CD14-positive monocyte (primary cell): ENCODE measurements at regions not wholly inside any gene's neighbourhood (a gene's known extent, or its start where the extent isn't known, plus 50 kb on each side); places are given as distances from the start of the nearest gene placed in this dataset.
"Not testable (repeated sequence)": the region's sequence is repeated elsewhere in the genome, so short reads cannot be mapped to it uniquely, and the experiment has no call there.

Experiments used
- DNase-seq, 3 donors: peaks; one replicate each; pipeline ENCODE4 v3.0.0-alpha.2; 2011 to 2022
- H2AFZ ChIP-seq: 2 replicates; pipeline ENCODE4 v1.6.0; 2012; ENCODE audit warnings: mild to moderate bottlenecking, low read depth, low read length, inconsistent platforms; ENCODE audit not compliant: insufficient read depth, poor library complexity, severe bottlenecking
- H3K27ac ChIP-seq, 2 donors: 1 replicate in 1 of 2; 2 replicates in 1 of 2; pipeline ENCODE4 v1.5.1; 2012 to 2013; ENCODE audit warnings: low read length in 2 of 2, control low read depth in 1 of 2, inconsistent platforms in 1 of 2, low read depth in 1 of 2, mild to moderate bottlenecking in 1 of 2
- H3K27me3 ChIP-seq, 2 donors: one replicate each; pipeline versions ENCODE4 v1.6.0 to v1.6.1; 2011 to 2013; ENCODE audit warnings: low read length in 2 of 2; ENCODE audit not compliant: control insufficient read depth in 2 of 2, insufficient read depth in 2 of 2
- H3K36me3 ChIP-seq, 2 donors: replicated peaks in 1 of 2; 1 replicate in 1 of 2; 2 replicates in 1 of 2; pipeline versions ENCODE4 v1.5.1 to v1.6.1; 2012 to 2013; ENCODE audit warnings: low read length in 2 of 2, control low read depth in 1 of 2, inconsistent platforms in 1 of 2, mild to moderate bottlenecking in 1 of 2; ENCODE audit not compliant: insufficient read depth in 2 of 2, control insufficient read depth in 1 of 2
- H3K4me1 ChIP-seq, 2 donors: 1 replicate in 1 of 2; 2 replicates in 1 of 2; pipeline versions ENCODE4 v1.5.1 to v1.6.1; 2012 to 2013; ENCODE audit warnings: low read length in 2 of 2, control low read depth in 1 of 2, inconsistent platforms in 1 of 2, mild to moderate bottlenecking in 1 of 2, moderate library complexity in 1 of 2; ENCODE audit not compliant: insufficient read depth in 2 of 2, control insufficient read depth in 1 of 2
- H3K4me2 ChIP-seq: replicated peaks from 2 replicates; pipeline ENCODE3; 2012; ENCODE audit warnings: low read length, moderate library complexity, mild to moderate bottlenecking; ENCODE audit not compliant: poor library complexity, severe bottlenecking; ENCODE audit errors: extremely low read depth
- H3K4me3 ChIP-seq, 3 experiments: fragments of 200-600 bp in 1 of 3; sonication (generic) in 1 of 3; replicated peaks in 1 of 3; 1 replicate in 2 of 3; 2 replicates in 1 of 3; pipeline ENCODE4 v1.5.1; 2011 to 2013; ENCODE audit warnings: low read length in 3 of 3, mild to moderate bottlenecking in 3 of 3, control low read depth in 2 of 3, low read depth in 2 of 3, inconsistent platforms in 1 of 3, moderate library complexity in 1 of 3
- H3K79me2 ChIP-seq: 2 replicates; pipeline ENCODE4 v1.6.0; 2012; ENCODE audit warnings: mild to moderate bottlenecking, control low read depth, inconsistent platforms, low read length, moderate library complexity; ENCODE audit not compliant: insufficient read depth
- H3K9ac ChIP-seq: 2 replicates; pipeline ENCODE4 v1.6.0; 2017; ENCODE audit warnings: low read length, mild to moderate bottlenecking; ENCODE audit not compliant: insufficient read depth, poor library complexity, severe bottlenecking
- H3K9me3 ChIP-seq, 2 donors: replicated peaks in 1 of 2; 1 replicate in 1 of 2; 2 replicates in 1 of 2; pipeline versions ENCODE4 v1.5.1 to v1.6.1; 2012 to 2013; ENCODE audit warnings: low read length in 2 of 2, control low read depth in 1 of 2; ENCODE audit not compliant: control insufficient read depth in 1 of 2, insufficient read depth in 1 of 2
- H4K20me1 ChIP-seq: 2 replicates; pipeline ENCODE4 v1.6.0; 2012; ENCODE audit warnings: mild to moderate bottlenecking, low read length, control low read depth, moderate library complexity; ENCODE audit not compliant: insufficient read depth
- H3K27ac Mint-ChIP-seq, 7 donors: one replicate each; pipeline ENCODE4 v1.8.0; 2020; ENCODE audit warnings: mild to moderate bottlenecking in 7 of 7, mixed read lengths in 7 of 7, moderate library complexity in 6 of 7, inconsistent platforms in 2 of 7
- H3K27me3 Mint-ChIP-seq, 3 donors: one replicate each; pipeline ENCODE4 v1.8.0; 2021 to 2022; ENCODE audit warnings: low read depth in 3 of 3, mild to moderate bottlenecking in 3 of 3, mixed read lengths in 3 of 3, moderate library complexity in 3 of 3, inconsistent platforms in 1 of 3
- H3K36me3 Mint-ChIP-seq, 2 donors: one replicate each; pipeline ENCODE4 v1.8.0; 2020; ENCODE audit warnings: mixed read lengths in 2 of 2, inconsistent platforms in 1 of 2, mild to moderate bottlenecking in 1 of 2
- H3K4me1 Mint-ChIP-seq: one replicate; pipeline ENCODE4 v1.8.0; 2020; ENCODE audit warnings: mild to moderate bottlenecking, mixed read lengths
- H3K4me3 Mint-ChIP-seq, 2 donors: one replicate each; pipeline ENCODE4 v1.8.0; 2020; ENCODE audit warnings: mild to moderate bottlenecking in 2 of 2, mixed read lengths in 2 of 2, moderate library complexity in 1 of 2
- H3K9me3 Mint-ChIP-seq, 7 donors: one replicate each; pipeline ENCODE4 v1.8.0; 2020 to 2022; ENCODE audit warnings: mixed read lengths in 7 of 7, mild to moderate bottlenecking in 6 of 7, moderate library complexity in 6 of 7, inconsistent platforms in 2 of 7
- WGBS: methylation state at CpG from one replicate; pipeline ENCODE4 v1.1.5; 2013; ENCODE audit warnings: missing lambda C conversion rate; ENCODE audit not compliant: insufficient coverage; 5-methylcytosine and 5-hydroxymethylcytosine counted together
- intact Hi-C, 2 donors: fragments of 100-400 bp; cut with micrococcal nuclease; formaldehyde crosslinking; loops; one replicate each; pipeline versions ENCODE4 v1.15.0 to v1.15.1; 2023
- TF ChIP-seq, protein P1 (sequence below): fragments of 200-600 bp; IDR thresholded peaks from one replicate; pipeline ENCODE4 v1.8.0; 2022; ENCODE audit warnings: antibody characterized with exemption, mild to moderate bottlenecking

DNA sequence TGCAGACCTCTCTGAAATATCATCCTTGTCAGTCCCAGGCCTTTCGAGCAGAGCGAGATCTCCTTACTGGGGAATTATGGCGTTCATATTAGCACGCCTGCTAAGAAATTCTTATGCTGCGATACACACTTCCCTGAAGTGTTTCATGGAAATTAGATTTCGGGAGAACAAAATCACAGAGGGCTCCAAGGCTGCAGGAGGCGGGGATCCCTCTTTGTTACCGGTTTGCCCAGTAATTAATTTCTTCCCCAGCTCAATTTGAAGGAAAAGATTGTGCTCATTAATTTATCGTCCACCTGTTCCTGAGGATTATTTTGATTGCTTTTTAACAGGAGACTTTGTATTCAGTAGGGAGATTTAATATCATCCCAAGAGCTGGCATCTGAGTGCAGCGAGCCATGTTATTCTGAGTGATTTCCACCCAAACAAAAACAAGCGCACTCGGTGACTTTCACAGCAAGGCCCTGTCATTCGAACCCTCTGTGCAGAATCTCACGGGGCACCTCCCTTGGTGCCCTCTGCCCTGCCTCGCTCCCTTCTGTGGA is 202.3 kb upstream of the GALNT2 start:
- Mint-ChIP-seq H3K4me1 (no peaks in the 10 kb centered on the region), H3K4me3 (no peak overlapping the region), H3K9me3 (no peaks in the 10 kb centered on the region), H3K27ac (no peak overlapping the region), H3K27me3 (peaks cover 0 to 4% (median 2%) of the 10 kb centered on the region in 3 donors), H3K36me3 (no peaks in the 10 kb centered on the region)
- TF ChIP-seq, protein P1, sequence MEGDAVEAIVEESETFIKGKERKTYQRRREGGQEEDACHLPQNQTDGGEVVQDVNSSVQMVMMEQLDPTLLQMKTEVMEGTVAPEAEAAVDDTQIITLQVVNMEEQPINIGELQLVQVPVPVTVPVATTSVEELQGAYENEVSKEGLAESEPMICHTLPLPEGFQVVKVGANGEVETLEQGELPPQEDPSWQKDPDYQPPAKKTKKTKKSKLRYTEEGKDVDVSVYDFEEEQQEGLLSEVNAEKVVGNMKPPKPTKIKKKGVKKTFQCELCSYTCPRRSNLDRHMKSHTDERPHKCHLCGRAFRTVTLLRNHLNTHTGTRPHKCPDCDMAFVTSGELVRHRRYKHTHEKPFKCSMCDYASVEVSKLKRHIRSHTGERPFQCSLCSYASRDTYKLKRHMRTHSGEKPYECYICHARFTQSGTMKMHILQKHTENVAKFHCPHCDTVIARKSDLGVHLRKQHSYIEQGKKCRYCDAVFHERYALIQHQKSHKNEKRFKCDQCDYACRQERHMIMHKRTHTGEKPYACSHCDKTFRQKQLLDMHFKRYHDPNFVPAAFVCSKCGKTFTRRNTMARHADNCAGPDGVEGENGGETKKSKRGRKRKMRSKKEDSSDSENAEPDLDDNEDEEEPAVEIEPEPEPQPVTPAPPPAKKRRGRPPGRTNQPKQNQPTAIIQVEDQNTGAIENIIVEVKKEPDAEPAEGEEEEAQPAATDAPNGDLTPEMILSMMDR, result no peak
- Histone ChIP-seq H3K9me3 (no peaks in the 10 kb centered on the region), H3K4me2 (no peak overlapping the region), H3K79me2 (no peaks in the 10 kb centered on the region), H3K4me3 (no peak overlapping the region), H3K27ac (no peak overlapping the region), H2AFZ (no peak overlapping the region), H4K20me1 (no peaks in the 10 kb centered on the region), H3K27me3 (no peaks in the 10 kb centered on the region), H3K9ac (no peak overlapping the region), H3K36me3 (no peaks in the 10 kb centered on the region), H3K4me1 (no peaks in the 10 kb centered on the region)
- DNase-seq, result no peak
- intact Hi-C loops, result no loop called here
- 99% methylated on average over 8 of the region's 15 CpGs for WGBS

DNA sequence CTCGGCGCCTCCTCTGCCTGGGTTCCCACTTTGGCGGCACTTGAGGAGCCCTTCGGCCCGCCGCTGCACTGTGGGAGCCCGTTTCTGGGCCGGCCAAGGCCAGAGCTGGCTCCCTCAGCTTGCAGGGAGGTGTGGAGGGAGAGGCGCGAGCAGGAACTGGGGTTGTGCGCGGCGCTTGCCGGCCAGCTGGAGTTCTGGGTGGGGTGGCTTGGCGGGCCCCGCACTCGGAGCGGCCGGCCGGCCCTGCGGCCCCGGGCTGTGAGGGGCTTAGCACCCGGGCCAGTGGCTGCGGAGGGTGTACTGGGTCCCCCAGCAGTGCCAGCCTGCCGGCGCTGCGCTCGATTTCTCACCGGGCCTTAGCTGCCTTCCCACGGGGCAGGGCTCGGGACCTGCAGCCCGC is 201.7 kb upstream of the GALNT2 start:
- H3K36me3 Mint-ChIP-seq, H3K27me3 Mint-ChIP-seq, H3K9me3 ChIP-seq, intact Hi-C loops, H3K4me3 Mint-ChIP-seq, H3K9me3 Mint-ChIP-seq, H3K79me2 ChIP-seq, H3K27me3 ChIP-seq, H3K27ac Mint-ChIP-seq, H2AFZ ChIP-seq, DNase-seq, H3K27ac ChIP-seq, H3K36me3 ChIP-seq, H3K4me3 ChIP-seq, H3K4me1 Mint-ChIP-seq, H4K20me1 ChIP-seq, H3K4me1 ChIP-seq, H3K9ac ChIP-seq, H3K4me2 ChIP-seq: not testable (repeated sequence)
- WGBS, result over 99% methylated on average over 18 of the region's 32 CpGs
